ENCODE measurements at regions not wholly inside any gene's neighbourhood (a gene's known extent, or its start where the extent isn't known, plus 50 kb on each side); places are given as distances from the start of the nearest gene placed in this dataset.

DNA sequence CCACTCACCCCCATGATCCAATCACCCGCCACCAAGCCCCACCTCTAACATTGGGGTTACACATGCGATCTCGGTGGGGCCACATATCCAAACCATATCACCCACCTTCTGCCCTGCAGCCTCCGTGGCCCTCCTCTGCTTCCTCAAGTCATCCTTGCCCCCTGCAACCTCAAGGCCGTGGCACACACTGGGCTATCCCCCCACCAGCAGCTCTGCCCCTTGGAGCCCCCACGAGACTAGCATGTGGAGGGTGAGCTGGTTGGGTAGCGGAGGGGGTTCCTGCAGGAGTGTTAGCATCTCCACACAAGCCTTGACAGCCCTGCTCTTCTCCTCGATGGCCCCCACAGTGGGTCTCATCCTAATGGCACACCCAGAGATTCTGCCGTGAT is 100.8 kb downstream of the TOMM20 start:
- no peak overlapping the region for H3K27ac ChIP-seq
- DNase-seq (ENCODE audit: low read depth, low spot score): no peak

DNA sequence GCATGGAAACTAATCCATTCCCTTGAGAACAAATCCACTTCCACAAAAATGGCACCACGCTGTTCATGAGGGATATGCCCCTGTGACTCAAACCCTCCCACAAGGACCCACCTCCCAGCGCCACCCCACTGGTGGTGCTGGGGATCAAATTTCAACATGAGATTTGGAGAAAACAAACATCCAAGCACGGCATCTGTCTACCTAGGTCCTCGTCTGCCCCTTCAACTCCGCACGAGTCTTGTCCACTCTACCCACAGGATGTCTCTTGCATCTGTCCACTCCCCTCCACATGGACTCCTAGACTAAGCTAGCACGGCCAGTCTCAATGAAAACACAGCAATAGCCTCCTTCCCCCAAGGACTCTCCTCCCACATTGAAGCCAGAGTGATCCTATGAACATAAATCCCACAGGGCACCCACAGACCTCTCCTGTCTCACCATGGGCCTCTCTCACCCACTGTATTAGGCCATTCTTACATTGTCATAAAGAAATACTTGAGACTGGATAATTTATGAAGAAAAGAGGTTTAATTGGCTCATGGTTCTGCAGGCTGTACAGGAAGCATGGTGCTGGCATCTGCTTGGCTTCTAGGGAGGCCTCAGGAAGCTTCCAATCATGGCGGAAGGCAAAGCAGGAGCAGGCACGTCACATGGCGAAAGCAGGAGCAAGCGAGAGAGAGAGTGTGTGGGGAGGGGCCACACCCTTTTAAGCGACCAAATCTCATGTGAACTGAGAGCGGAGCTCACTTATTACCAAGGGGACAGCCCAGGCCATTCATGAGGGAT is 101.4 kb downstream of the TOMM20 start:
- H3K27ac ChIP-seq: no peak overlapping the region
- DNase-seq (ENCODE audit: low read depth, low spot score): no peak

GRCh38 chr1:235025422-235025984 is 103.1 kb downstream of the TOMM20 start:
- H3K27ac ChIP-seq: no peak overlapping the region
- no peak for DNase-seq (ENCODE audit: low read depth, low spot score)

GRCh38 chr1:235024711-235025421 is 103.8 kb downstream of the TOMM20 start:
- DNase-seq (ENCODE audit: low read depth, low spot score): no peak
- no peak overlapping the region for H3K27ac ChIP-seq

DNA sequence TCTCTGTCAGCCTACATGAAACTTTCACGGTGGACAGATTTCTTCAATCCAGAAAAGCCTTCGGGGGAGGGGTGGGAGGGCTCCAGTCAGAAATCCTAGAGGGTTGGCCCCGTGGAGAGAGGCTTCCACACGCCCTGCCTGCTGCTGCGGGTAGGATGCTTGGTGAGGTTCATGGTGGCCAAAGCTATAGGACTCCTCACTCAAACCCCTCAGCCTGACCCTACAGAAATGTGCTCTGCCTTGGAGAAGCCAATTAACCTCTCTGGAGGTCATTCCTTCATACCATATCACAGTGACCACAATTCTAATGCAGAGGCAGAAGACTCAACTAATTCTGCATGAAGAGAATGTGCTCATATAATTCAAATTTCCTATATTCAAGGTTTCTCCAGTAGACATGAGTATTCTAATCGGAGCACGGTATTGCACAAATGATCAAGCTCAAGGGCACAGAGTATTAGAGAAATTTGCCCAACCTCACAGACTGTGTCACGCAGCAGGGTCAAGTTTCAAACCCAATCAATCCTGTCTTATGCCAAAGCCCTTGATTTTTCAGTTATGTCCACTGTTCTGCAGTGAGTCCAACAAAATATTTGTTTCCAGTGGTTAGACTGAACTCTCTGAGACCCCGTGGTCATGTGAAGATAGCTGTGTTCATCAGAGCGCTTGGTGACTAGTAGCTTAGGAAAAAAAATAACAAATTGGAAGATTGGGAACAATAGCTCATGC is 104.8 kb downstream of the TOMM20 start:
- no peak for DNase-seq (ENCODE audit: low read depth, low spot score)
- no peak overlapping the region for H3K27ac ChIP-seq

GRCh38 chr1:235022981-235023710 is 105.5 kb downstream of the TOMM20 start:
- DNase-seq (ENCODE audit: low read depth, low spot score): no peak
- no peak overlapping the region for H3K27ac ChIP-seq

- no peak overlapping the region for H3K27ac ChIP-seq
- no peak for DNase-seq (ENCODE audit: low read depth, low spot score)
Measured at GRCh38 chr1:235022341-235022980, 106.2 kb downstream of the TOMM20 start.

- H3K27ac ChIP-seq: no peak overlapping the region
- no peak for DNase-seq (ENCODE audit: low read depth, low spot score)
Measured at GRCh38 chr1:235021815-235022214, 106.8 kb downstream of the TOMM20 start.

DNA sequence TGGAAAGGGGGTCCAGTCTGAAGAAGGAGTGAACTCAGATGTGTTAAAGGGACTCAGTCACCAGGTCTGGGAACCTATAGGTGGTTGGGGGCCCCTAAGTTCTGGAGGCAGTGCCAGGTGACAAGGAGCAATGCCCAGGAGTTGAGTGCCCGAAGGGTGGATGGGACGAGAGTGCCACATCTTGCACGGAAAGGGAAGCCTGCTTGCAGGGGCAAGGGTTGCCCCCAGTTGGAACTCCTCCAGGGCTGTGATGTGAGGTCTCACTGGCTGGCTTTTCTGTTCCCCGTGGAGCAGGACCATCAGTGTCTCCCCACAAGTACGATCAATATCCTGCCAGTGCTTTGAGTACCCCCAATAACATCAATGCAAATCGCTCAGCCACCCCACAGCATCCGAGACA is 107.3 kb downstream of the TOMM20 start:
- DNase-seq (ENCODE audit: low read depth, low spot score): no peak
- H3K27ac ChIP-seq: no peak overlapping the region

DNA sequence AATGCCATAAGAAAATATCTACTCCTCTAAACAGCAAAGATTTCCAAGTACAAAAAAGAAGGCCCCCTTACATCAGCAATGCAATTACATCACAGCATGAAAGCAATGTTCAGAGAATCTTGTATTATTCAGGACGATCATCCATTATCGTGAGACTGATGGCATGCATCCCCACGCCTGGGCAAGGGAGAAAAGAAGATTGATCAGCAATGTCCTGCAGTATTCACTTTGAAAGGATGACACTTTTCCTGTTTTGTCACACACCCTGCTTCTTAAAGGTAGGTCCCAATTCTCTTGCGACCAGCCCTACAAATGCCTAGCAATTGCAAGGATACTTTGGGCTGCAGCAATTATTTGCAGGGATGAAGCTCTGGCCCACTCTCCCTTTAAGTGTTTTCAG is 108.7 kb downstream of the TOMM20 start:
- no peak overlapping the region for H3K27ac ChIP-seq
- DNase-seq (ENCODE audit: low read depth, low spot score): no peak

DNA sequence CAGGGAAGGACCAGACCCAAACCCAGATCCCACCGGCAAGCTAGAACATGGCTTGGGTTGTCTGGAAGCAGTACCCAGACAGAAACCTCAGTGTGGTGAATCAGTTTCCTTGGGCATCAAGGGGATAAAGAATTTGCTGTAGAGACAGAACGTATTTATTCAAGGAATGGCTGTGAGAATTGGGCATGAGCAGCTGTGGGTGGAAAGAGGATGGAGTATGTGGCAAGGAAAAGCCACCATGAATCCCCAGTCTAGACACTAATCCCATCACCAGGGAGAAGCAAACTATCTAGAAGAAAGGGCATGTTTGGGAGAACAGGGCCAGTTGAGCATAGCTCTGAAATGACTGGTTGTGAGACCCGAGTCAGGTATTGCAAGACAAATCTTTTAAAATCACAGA is 109.2 kb downstream of the TOMM20 start:
- peak; percentile 50 for DNase-seq (ENCODE audit: low read depth, low spot score)
- H3K27ac ChIP-seq: peak overlapping the region; percentile 6

DNA sequence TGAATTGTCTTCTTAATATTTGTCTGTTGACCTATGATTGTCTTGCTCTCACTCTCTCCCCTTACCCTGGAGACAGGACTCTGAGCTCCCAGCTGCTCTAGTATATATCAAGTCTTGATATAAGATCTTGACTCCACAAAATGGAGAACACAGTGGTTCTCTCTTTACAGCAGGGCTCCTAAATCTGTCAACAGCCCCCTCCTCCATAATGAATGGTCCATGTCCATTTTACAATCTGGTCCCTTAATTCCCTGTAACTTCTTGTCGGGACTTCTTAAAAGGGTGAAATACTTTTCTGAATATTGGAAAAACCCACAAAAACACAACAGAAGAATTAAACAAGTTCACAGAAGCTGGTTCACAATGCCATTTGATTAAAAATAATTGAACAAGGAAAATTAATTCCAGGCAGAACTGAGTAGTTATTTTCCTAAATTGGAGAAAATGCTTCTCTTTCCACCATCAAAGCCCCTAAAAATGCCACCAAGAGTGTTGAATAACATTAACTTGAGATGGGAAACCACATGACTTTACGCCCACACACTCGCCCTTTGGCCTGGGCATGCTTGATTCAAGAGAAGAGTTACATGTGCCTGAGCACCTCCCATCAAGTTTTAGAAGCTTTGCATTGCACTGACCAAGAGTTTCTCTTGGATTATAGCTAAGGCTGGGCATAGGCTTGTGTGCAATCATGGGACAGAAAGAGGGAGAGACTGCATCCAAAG is 109.8 kb downstream of the TOMM20 start:
- peak overlapping the region; percentile 89 for H3K27ac ChIP-seq
- no peak for DNase-seq (ENCODE audit: low read depth, low spot score)

- peak; percentile 96 for DNase-seq (ENCODE audit: low read depth, low spot score)
- peak overlapping the region; percentile 89 for H3K27ac ChIP-seq
Measured at GRCh38 chr1:235018161-235018560, 110.5 kb downstream of the TOMM20 start.

- peak overlapping the region; percentile 89 for H3K27ac ChIP-seq
- no peak for DNase-seq (ENCODE audit: low read depth, low spot score)
Measured at GRCh38 chr1:235017719-235018118, 110.9 kb downstream of the TOMM20 start.

GRCh38 chr1:235017191-235017590 is 111.4 kb downstream of the TOMM20 start:
- peak overlapping the region; percentile 89 for H3K27ac ChIP-seq
- no peak for DNase-seq (ENCODE audit: low read depth, low spot score)

GRCh38 chr1:235015291-235015985 is 113.2 kb downstream of the TOMM20 start:
- DNase-seq (ENCODE audit: low read depth, low spot score): no peak

DNA sequence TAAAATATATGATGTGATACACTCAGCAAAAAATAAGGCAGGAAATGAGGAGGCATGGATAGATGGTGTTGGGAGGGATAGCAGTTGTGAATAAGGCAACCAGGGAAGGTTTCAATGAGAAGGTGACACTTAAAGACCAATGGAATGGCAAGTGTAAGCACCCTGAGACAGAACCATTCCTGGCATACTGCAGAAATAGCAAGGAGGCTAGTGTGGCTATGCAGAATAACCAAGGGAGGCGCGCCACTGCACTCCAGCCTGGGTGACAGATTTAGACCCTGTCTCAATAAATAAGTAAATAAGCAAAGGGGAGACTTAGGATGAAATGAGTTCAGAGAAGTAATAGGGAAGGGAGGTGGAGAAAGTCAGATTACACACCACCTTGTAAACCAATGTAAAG is 113.9 kb downstream of the TOMM20 start:
- DNase-seq (ENCODE audit: low read depth, low spot score): no peak
- H3K27ac ChIP-seq: no peak overlapping the region

More at GRCh38 chr1:235015291-235015985, 113.2 kb downstream of the TOMM20 start:
- H3K27ac ChIP-seq: no peak overlapping the region

- H3K27ac ChIP-seq: no peak overlapping the region
- DNase-seq (ENCODE audit: low read depth, low spot score): no peak
Measured at GRCh38 chr1:235013512-235013911, 115.1 kb downstream of the TOMM20 start.

All from epithelial cell of prostate (primary cell).